Epithelial cell of proximal tubule (primary cell): ENCODE measurements at regions not wholly inside any gene's neighbourhood (a gene's known extent, or its start where the extent isn't known, plus 50 kb on each side); places are given as distances from the start of the nearest gene placed in this dataset.
"Not testable (repeated sequence)": the region's sequence is repeated elsewhere in the genome, so short reads cannot be mapped to it uniquely, and the experiment has no call there.

ENCODE experiments used
- DNase-seq: peaks from one replicate; pipeline ENCODE4 v3.0.0-alpha.2; 2011; ENCODE audit warnings: low read depth
- H3K4me3 ChIP-seq: 2 replicates; pipeline ENCODE4 v1.5.1; 2011; ENCODE audit warnings: low read depth, mild to moderate bottlenecking, low read length
- TF ChIP-seq, protein P1 (sequence below): conservative IDR thresholded peaks from 2 replicates; pipeline ENCODE4 v1.5.1; 2012; ENCODE audit warnings: low read depth, mild to moderate bottlenecking, low read length

DNA sequence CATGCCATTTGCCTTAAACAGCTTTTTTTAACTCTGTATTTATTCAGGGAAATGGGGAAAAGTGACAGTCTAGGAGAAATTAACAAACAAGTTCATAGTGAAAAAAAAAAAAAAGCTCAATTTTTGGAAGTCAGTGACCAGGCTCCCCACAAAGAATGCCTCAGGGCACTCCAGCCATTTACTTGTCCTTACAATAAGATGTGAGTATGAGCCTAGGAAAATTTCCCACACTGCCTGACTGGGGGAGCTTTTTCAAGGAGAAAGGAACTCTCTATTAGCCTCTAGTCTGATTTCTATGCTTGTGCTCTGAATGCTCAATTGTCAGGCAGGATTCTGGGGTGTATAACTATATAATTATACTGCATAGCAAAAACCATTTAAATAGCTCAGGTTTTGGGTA lies 74.9 kb upstream of the NRBF2 start:
- TF ChIP-seq, protein P1, sequence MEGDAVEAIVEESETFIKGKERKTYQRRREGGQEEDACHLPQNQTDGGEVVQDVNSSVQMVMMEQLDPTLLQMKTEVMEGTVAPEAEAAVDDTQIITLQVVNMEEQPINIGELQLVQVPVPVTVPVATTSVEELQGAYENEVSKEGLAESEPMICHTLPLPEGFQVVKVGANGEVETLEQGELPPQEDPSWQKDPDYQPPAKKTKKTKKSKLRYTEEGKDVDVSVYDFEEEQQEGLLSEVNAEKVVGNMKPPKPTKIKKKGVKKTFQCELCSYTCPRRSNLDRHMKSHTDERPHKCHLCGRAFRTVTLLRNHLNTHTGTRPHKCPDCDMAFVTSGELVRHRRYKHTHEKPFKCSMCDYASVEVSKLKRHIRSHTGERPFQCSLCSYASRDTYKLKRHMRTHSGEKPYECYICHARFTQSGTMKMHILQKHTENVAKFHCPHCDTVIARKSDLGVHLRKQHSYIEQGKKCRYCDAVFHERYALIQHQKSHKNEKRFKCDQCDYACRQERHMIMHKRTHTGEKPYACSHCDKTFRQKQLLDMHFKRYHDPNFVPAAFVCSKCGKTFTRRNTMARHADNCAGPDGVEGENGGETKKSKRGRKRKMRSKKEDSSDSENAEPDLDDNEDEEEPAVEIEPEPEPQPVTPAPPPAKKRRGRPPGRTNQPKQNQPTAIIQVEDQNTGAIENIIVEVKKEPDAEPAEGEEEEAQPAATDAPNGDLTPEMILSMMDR, result no peak
- no peak overlapping the region for H3K4me3 ChIP-seq
- DNase-seq, result no peak

DNA sequence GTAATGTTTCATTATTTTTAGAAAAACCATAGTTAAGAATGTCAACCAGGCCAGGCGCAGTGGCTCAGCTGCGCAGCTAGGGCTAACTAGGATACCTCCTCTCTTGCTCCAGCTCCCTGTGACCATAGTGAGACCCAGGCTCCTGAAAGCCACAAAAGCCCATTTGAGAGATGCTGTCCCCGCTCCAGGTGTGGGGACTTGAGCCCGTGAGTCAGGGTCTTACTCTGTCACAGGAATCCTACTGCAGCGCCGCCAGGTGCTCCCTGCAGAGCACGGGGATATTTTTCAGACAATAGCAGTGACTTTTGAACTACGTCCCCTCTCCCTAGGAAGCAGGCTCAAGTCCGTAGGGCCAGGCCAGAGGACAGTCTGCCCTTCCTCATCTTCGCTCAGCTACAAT lies 75.6 kb upstream of the NRBF2 start:
- TF ChIP-seq, protein P1, result no peak

GRCh38 chr10:63055705-63056104 lies 77.4 kb upstream of the NRBF2 start:
- no peak for DNase-seq
- no peak overlapping the region for H3K4me3 ChIP-seq
- TF ChIP-seq, protein P1, result no peak

More for the DNA sequence above, 75.6 kb upstream of the NRBF2 start:
- H3K4me3 ChIP-seq, result no peak overlapping the region
- DNase-seq, result no peak

DNA sequence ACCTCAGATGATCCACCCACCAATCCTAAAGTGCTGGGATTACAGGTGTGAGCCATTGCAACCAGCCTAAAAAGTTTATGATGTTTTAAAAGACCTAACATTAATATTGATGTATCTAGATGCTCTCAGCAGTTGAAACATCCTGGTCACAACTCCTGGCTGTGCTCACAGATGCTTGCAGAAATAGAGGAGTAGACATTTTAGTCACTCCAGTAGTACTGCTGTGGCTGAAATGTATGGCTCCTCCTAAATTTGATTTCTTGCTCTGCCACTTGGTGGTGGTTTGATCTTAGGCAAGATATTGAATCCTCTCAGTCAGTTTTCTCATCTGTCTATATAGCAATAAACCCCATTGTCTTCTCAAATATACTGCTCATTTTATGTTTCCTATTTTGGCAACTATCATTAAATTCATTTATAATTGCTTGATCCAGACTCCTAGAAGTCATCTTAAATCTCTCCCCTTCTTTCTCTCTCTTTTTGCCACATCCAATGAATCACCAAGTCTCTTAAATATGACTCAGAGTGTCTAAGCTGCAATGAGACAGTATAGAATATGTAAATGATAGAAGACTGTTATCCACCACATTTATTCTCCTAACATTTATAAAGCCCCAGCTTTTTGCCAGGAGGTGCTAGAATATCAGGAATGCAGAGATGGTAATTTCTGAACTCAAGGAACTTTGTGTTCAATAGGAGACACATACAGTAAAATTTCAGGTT lies 78.1 kb upstream of the NRBF2 start:
- H3K4me3 ChIP-seq, result no peak overlapping the region
- no peak for DNase-seq
- TF ChIP-seq, protein P1, result no peak

DNA sequence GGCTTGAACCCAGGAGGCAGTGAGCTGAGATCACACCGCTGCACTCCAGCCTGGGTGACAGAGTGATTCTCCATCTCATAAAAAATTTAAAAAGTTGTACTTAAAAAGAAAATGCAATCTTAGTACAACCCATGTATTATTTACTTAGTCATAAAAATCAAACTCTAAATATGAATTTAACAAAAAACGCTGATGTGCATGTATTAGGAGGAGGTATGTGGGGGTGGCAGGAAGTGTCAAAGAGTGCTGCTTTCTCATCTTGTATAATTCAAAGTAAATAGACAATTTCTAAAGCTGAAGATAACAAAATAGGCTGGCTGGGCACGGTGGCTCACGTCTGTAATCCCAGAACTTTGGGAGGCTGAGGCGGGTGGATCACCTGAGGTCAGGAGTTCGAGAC lies 81.0 kb upstream of the NRBF2 start:
- TF ChIP-seq, protein P1, result no peak
- no peak for DNase-seq
- no peak overlapping the region for H3K4me3 ChIP-seq

DNA sequence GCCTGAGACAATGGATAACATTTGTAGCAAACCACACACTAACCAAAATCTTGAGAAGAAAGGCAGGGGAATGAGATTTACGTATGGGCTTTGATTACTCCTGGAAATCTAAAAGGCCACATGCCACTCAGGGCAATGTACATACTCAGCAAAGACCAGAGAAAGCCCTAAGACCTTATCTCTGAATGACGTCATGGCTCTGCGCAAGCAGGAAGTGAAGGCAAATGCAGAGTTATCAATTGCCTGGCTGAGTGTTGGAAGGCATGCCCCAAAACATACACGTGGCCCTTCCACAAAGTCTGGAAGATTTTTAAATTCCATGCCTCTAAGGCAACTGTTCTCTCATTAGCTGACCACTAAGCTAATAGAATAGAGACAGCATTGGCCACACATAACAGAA lies 90.9 kb upstream of the NRBF2 start:
- TF ChIP-seq, protein P1, result no peak
- no peak overlapping the region for H3K4me3 ChIP-seq
- DNase-seq, result no peak

- H3K4me3 ChIP-seq, result not testable (repeated sequence)
These were observed 99.4 kb upstream of the NRBF2 start for GRCh38 chr10:63033616-63034185.

More at GRCh38 chr10:63033616-63034185, 99.4 kb upstream of the NRBF2 start:
- not testable (repeated sequence) for DNase-seq
